Lower leg skin (tissue), 4 donors: ENCODE measurements at regions not wholly inside any gene's neighbourhood (a gene's known extent, or its start where the extent isn't known, plus 50 kb on each side); places are given as distances from the start of the nearest gene placed in this dataset.

Source experiments
- DNase-seq, 2 donors: peaks; one replicate each; pipeline ENCODE4 v3.0.0-alpha.2; 2019; ENCODE audit warnings: low spot score in 2 of 2
- H3K4me3 ChIP-seq: fragments of 200-600 bp; sonication (generic); 2 replicates; pipeline ENCODE4 v1.5.1; 2017; ENCODE audit warnings: mild to moderate bottlenecking, low read depth; ENCODE audit not compliant: poor library complexity, severe bottlenecking
- POLR2A ChIP-seq, 2 donors: fragments of 450-650 bp; IDR thresholded peaks; one replicate each; pipeline ENCODE4 v1.6.1; 2016 to 2017; ENCODE audit warnings: antibody characterized with exemption in 2 of 2, mild to moderate bottlenecking in 1 of 2, moderate library complexity in 1 of 2
- WGBS, 2 donors: methylation state at CpG; one replicate each; pipeline ENCODE4 v1.1.5; 2018; 5-methylcytosine and 5-hydroxymethylcytosine counted together
- intact Hi-C: fragments of 100-400 bp; cut with DNase I; formaldehyde crosslinking; loops from one replicate; pipeline ENCODE4 v1.15.0; 2023; ENCODE audit warnings: low total_unique reads
- TF ChIP-seq, protein P1 (sequence below), 3 donors: fragments of 450-650 bp; IDR thresholded peaks; one replicate each; pipeline ENCODE4 v1.5.1; 2016; ENCODE audit warnings: antibody characterized with exemption in 3 of 3, mild to moderate bottlenecking in 3 of 3, moderate library complexity in 2 of 3

DNA sequence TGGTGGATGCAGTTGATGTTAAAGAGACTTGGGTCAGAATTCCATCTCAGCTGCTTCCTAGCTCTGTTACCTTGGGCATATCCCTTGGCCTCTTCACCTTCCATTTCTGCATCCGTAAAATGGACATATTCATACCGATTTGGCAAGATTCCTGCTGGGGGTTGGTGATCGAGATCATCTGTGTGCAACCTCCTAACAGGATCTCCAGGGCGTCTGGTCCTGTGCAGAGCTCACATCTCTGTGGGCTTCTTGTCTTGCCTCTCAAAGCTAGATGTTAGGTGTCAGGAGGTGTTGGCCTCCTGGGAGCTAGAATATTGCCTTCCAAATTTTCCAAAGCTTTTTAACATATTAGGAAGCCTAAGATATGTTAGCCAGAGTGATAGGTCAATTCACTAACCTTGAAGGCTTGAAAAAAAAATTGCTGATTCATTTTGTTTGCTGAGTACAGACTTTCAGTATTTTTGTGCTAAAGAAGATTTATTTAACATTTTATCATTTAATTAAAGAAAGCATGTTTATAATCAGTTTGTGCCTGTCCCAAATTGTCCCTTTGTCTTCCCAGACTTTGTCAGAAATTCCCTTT is 69.7 kb upstream of the ZNF516 start:
- intact Hi-C loops = loop anchor here (5.0 kb wide), 1 partner anchor 48 kb away; no protein-coding TSS in a partner anchor

DNA sequence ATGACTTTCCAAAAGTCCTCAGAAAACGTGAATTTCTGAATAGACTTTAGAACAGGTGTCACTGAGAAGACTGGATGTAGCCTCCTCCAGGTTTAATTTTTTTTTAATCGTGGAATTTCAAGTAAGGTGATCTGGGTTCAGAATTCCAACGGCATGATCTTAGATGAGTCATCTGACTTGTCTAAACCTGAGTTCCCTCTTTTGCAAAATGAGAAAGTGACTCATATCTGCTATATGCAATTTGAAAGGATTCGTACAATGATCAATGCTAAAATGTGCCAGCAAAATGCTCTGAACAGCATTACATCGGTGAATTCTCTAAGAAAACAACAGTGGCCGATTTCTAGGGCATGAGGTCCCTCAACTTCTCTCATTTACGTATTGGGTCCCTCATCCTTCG is 69.1 kb upstream of the ZNF516 start:
- TF ChIP-seq, protein P1, sequence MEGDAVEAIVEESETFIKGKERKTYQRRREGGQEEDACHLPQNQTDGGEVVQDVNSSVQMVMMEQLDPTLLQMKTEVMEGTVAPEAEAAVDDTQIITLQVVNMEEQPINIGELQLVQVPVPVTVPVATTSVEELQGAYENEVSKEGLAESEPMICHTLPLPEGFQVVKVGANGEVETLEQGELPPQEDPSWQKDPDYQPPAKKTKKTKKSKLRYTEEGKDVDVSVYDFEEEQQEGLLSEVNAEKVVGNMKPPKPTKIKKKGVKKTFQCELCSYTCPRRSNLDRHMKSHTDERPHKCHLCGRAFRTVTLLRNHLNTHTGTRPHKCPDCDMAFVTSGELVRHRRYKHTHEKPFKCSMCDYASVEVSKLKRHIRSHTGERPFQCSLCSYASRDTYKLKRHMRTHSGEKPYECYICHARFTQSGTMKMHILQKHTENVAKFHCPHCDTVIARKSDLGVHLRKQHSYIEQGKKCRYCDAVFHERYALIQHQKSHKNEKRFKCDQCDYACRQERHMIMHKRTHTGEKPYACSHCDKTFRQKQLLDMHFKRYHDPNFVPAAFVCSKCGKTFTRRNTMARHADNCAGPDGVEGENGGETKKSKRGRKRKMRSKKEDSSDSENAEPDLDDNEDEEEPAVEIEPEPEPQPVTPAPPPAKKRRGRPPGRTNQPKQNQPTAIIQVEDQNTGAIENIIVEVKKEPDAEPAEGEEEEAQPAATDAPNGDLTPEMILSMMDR (IDR thresholded peaks at IDR 0.05) = no peak
- no peak for TF ChIP-seq POLR2A (IDR thresholded peaks at IDR 0.05)
- 53 to 64% methylated on average over 8 of the region's 8 CpGs for WGBS, 2 donors
- H3K4me3 ChIP-seq = no peak overlapping the region
- no peak for DNase-seq
- intact Hi-C loops = no loop called here

More for the DNA sequence above, 69.7 kb upstream of the ZNF516 start:
- no peak for DNase-seq
- no peak for TF ChIP-seq POLR2A (IDR thresholded peaks at IDR 0.05)
- TF ChIP-seq, protein P1 (IDR thresholded peaks at IDR 0.05) = no peak
- 10 to 21% methylated on average over 4 of the region's 4 CpGs for WGBS, 2 donors
- H3K4me3 ChIP-seq = no peak overlapping the region

DNA sequence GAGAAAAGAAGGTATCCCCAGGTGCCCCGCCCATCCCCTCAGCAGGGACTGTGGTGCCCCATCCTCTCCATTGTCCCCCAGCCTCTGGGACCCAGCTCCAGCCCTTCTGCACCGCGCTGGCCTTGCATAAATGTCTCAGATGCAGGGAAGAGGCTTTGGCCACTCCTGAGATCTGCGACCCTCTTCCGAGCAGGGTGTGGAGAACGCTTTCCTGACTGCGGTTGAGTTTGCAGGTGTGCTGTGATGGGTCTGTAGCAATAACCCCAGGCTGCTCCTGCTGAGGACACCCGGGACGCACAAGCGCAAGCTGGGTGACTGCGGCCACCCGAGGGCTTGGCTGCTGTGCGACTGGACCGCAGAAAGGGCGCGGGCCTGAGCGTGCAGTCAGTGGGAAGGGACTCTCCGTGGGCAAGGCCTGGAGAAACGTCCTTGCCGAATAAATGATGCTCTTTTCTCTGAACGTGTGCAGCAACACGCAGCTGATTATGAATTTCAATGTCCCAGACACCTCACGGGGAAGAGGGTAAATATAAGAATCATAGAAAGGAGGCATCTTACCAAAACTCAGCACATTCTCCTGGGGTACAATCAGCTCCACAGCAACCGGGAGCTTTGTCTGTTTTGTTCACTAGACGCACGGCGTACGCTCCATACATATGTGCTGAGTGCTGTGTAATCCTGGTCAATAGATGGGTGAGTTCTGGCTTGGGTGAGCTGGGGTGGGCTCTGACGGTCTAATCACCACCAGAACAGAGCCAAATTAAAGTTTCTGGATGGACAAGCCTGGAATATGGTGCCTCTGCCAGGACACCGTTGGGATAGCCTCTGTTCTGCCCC is 67.5 kb upstream of the ZNF516 start:
- TF ChIP-seq POLR2A (IDR thresholded peaks at IDR 0.05) = no peak
- TF ChIP-seq, protein P1 (IDR thresholded peaks at IDR 0.05) = no peak
- no peak overlapping the region for H3K4me3 ChIP-seq
- intact Hi-C loops = no loop called here
- DNase-seq = no peak
- WGBS, 2 donors = 95% methylated on average over 26 to 30 of the region's 30 CpGs

DNA sequence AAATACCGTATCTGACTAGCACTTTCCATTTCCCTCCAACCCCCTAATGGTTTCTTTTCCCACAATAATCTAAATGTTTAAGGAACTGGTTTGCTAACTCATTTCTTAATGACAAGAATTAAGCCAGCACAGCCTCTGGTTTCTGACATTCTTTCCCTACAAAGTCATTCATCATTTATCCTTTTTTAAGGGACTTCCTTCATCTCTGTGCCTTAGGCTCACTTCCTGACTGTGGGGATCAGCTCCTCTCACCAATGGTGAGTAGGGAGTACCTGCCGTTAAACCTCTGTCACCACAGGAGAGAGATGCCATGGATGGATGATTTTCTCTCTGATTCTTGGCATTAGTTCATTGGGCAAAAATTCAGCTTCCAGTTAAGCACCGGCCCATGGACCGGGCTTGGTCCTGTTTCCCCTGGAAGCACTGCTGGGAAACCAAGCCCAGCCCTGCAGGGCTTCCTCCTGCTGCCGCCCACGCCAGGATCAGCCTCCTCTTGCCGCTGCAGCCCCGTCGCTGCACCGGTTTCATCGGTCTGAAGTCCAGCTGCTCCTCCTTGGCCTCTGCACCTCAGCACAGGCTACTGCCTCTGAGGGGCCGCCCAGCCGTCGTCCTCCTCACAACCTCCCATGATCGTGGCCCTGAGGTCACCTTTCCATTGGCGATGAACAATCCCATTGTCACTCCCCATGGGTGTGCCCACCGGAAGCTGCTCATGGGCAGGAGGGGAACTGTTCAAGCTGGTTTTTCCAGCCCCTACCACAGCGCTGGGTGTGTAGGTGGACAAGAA is 64.0 kb upstream of the ZNF516 start:
- no peak for DNase-seq
- TF ChIP-seq POLR2A (IDR thresholded peaks at IDR 0.05) = no peak
- TF ChIP-seq, protein P1 (IDR thresholded peaks at IDR 0.05) = no peak
- intact Hi-C loops = no loop called here
- H3K4me3 ChIP-seq = no peak overlapping the region
- WGBS, 2 donors = 30 to 35% methylated on average over 18 of the region's 18 CpGs

DNA sequence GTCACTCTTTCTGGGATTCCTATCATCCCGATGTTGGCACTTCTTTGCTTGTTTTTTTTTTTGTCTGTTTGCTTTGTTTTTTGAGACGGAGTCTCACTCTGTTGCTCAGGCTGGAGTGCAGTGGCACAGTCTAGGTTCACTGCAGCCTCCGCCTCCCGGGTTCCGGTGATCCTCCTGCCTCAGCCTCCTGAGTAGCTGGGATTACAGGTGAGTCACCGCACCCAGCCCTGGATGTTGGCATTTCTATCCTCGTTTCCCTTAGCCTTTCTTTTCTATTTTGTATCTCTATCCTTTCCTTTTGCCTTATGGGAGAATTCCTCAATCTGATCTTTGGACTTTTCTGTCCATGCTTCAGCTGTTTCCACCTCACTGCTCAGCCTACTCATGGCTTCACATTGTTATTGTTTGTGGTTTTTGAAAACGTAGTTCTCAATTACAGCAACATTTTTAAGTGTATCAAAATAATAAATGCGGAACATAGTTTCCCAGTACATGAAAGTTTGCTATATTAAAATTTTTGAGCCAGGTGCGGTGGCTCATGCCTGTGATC is 62.1 kb upstream of the ZNF516 start:
- no peak for DNase-seq
- WGBS, 2 donors = 69 to 78% methylated on average over 10 of the region's 10 CpGs
- TF ChIP-seq POLR2A (IDR thresholded peaks at IDR 0.05) = no peak
- TF ChIP-seq, protein P1 (IDR thresholded peaks at IDR 0.05) = no peak
- no peak overlapping the region for H3K4me3 ChIP-seq
- intact Hi-C loops = no loop called here
